NCI-H128 (cell line): ENCODE measurements at regions not wholly inside any gene's neighbourhood (a gene's known extent, or its start where the extent isn't known, plus 50 kb on each side); places are given as distances from the start of the nearest gene placed in this dataset.

Source experiments
- DNase-seq: peaks from one replicate; lab custom pipeline; 2025; ENCODE audit not compliant: unreplicated experiment; lab: John Stamatoyannopoulos, UW

DNA sequence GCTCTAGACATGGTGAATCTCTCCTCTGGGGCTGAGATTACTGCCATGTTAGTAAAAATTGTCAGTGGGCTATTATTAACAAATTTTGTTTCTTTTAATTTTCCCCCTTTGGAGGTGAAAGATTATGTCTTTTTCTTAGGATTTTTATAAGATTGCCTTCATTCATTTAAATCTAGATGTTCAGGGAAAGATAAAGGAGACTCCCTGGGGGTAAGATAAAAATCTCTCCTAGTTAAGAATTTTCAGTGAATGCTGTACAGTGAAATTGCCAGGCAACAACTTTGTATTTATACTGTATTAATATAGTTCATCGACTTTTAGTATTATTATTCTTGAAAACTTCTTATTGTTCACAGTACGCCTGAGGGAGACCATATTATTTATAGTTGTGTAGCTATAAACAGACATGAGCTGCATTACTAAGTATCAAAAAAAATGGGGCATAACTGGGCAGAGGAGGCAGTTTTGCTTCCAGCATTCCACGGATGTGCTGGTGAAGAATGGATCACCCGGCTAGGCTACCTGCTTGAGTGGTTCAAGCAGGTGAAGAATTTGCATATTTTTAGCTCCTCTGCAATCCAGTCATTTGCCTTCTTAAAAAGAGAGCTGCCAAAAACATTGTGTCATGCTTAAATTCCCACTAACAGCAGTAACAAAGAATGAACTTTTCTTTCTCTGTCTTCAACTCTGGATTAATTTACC, 552.1 kb downstream of the DNAJB9 start:
- no peak for DNase-seq

DNA sequence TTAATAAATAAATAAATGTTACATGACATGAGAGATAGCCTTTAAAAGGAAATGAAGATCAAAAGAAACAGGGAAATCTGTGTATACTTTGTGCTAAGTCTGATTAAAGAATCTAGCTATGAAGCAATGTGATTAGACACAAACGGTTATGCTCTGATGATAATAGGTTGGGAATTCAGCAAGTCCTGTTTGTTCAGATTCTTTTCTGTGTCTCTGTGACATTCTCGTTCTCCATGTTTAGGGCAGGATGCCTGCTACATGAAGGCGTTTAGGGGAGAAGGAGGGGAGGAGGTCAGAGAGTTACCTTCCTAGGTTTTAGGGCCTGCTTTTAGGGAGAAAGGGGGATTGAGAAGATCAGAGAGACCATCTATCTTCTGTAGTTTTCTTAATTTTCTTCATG, 555.3 kb downstream of the DNAJB9 start:
- DNase-seq: no peak

DNA sequence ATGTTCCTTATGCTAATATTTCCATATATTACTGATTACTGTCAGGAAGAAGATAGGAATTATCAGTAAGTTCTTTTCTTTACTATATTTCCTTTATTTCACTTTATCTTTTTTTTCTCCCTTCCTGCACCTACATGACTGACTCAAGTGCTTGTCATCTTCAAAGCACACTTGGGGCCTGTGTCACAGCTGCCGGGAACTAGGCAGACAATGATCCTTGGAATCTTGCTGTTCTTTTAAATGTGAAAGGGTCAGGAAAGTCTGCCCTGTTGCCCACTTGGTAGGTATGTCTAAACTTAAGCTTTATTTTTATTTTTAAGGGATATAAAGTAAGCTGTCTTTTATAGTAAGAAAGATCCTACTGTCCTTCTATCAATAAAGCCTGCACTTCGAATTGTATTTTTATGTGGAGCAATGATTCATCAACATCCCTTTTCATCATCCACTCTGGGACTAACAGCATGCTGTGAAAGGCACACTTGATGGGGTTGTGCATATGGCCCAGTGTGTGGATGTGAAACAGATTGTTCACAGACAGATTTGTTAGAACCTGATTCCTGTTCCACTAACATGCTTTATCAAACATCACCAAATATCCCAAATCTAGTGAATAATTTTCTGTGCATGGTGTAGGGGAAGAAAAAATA, 556.9 kb downstream of the DNAJB9 start:
- DNase-seq: no peak

DNA sequence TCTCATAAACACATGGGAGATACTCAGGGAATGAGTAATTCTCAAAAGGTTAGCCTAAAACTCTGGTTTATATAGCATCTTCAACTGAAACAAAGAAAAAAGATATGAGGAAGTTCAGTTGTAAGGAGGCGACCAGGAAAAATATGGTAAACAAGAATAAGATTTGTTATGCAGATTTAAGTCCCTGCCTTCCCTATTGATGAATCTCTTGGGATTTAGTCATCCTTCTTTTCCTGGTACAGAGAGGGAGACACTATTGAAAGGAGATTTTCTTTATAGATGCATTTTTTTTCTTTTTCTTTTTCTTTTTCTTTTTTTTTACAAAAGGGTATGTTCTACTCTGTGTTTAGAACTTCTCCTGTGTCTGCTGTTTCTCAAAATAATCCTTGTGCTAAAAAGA, 557.5 kb downstream of the DNAJB9 start:
- DNase-seq: no peak

DNA sequence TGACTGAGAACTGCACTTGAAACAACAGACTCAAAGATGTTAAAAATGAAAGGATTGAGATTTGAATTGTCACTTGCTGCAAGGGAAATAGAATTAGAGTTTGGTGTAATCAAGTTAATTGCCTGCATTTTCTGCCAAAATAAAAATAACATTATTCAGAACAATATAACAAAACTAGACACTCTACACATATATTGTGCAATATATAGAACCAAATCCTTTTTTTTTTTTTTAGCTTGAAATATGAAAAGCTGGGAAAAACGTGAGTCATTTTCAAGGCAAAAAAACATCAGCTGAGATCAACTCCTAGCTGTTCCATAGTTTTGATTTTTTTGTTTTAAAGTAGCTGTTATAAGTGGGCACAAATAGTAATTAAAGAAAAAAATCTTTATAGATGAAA, 561.5 kb downstream of the DNAJB9 start:
- no peak for DNase-seq

DNA sequence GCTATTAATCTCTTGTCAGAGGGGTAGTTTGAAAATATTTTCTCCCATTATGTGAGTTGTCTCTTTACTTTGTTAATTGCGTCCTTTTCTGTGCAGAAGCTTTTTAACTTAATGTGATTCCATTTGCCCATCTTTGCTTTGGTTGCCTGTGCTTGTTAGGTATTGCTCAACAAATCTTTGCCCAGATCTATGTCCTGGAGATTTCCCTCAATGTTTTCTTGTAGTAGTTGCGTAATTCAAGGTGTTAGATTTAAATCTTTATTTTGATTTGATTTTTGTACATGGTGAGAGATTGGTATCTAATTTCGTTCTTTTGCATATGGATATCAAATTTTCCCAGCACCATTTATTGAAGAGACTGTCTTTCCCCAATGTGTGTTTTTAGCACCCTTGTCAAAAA, 567.2 kb downstream of the DNAJB9 start:
- DNase-seq: no peak

DNA sequence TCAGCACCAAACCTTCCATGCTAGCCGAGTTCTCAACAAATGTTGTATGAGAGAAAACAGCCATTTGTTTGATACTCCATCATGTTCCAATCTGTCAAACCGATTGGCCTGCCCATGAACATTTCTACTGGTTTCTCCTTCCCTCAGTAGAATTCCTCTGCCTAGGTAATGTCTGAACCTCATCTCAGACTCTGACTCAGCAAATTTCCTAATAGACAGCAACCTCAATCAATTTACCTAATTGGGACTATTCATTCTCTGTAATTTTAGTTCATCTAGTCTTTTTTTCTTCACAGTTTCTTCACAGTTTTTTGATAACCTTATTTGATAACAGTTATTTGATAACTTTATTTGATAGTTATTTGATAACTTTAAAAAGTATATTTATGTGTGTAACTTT, 585.1 kb downstream of the DNAJB9 start:
- no peak for DNase-seq

DNA sequence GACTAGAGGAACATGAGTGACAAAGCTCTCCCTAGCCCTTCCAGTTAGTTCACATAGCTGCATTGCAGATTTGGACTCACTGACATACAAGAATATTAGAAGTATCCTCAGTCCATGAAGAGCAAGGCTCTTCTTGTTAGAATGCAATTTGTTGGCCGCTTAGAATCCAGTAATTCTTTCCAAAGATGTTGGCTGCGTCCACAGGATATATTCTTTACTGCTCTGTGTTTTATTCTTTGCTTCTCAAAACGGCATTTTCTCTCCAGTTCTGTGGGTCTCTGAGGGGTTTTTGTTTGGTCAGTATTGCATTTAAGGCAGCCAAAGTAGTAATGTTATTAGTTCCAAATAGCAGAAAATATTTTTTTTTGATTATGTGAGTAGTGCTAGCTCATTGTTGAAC, 588.6 kb downstream of the DNAJB9 start:
- no peak for DNase-seq

DNA sequence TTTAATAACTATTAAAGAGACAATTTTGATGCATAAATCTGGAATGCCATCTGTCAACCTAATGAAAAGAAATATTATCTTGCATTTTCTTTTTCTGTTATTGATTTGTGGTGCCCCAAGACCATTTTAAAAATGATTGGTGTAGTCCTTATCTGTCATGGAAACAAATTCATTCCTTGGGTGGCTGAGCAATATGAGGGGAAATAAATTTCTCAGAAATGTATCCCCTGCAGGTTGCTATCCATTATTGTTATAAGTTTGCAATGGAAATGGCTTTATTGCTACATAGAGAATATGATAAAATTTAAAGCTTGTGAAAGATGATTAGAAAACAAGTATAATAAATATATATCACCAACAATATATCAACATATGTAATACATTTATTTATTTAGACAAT, 607.0 kb downstream of the DNAJB9 start:
- DNase-seq: no peak

DNA sequence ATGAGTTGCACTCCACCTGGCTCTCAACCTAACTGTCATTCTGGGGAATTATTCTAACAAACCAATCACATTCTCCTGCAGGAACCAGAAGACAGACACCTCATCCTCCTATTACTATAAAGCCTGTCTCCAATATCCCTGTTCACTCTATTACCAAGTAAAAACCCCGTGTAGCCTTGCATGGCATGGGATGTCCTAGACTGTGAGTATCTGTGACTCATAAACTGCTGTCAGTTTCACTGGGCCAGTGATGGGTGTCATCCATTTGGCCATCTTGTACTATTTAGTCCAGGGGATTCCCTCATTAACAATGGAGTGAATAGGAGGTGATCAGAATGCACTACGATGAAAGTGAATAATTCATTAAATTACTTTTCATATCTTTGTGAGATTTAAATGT, 608.7 kb downstream of the DNAJB9 start:
- DNase-seq: no peak

DNA sequence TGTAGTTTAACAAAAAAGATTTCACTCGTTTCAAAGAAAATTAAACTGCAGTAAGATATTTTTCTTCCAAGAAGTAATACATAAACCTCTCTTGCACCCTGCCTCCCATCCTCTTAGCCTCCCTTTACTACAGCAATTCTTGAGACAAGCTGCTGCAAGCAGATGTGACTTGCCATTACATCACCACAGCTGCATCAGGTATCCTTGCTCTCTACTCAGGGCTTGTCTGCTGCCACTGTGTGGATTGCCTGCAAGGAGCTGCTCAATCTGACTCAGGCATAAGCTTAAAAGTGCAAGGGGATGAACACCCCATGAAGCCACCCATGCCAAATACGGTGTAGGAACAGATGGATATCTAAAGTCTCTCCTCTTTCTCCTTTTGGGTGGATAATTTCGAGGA, 609.9 kb downstream of the DNAJB9 start:
- no peak for DNase-seq

DNA sequence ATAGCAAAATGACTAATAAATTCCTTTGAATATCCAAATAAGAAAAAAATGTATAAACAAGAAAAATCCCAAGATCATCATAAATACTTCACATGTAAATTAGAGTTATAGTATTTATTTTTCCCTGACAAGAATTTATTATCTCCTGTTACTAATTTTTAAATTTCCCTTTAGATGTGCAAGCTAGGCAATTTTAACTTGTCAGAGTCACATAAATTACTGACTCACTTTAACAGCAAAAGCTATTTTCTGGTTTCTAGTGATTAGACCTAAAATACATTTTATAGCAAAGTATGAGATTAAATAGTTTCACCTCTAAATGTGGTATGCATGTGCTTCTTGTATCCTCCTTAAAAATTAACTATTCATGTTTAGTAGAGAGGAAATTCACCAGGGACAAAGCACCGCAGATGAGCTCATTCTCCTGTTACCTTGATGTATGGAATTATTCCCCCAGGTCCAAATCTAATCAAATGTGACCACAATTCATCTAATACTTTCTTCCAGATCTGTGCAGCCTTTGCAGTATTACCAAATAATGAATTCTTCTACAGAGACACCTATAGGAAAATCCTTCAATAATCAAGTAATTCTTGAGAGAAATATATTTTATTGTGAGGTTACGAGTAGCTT, 621.2 kb downstream of the DNAJB9 start:
- no peak for DNase-seq

DNA sequence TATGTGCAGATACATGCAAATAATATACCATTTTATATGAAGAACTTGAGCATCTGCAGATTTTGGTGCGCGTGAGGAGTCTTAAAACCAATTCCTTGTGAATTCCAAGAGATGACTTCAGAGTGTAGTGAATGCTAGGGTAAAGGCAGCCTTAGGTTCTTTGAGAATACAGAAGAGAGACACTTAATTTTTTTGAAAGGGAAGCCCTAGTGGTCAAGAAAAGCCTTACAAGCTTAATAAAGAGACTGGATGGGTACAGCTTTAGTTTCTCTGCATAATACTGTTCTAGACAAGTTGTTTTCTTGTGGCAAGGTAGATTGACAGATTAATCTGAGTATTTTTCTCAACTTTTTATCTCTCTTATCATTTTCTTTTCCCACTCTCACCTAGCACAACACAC, 636.5 kb downstream of the DNAJB9 start:
- no peak for DNase-seq

DNA sequence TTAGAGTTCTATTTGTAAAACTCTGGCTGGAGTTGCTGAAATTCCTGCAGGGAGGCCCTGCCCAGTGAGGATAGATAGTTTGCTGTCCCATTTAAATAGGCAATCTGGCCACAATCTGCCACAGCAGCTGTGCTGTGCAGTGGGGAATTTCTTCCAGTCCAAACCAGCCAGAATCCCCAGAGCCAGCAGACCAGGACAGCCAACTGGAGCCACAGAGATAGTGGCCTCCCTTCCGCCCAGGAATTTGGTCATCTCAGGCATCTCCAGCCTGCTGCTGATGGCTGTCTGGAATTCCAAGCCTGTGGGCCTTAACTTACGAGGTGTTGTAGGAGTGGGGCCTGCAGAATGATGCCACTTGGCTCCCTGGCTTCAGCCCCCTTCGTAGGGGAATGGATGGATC, 643.4 kb downstream of the DNAJB9 start:
- DNase-seq: no peak

DNA sequence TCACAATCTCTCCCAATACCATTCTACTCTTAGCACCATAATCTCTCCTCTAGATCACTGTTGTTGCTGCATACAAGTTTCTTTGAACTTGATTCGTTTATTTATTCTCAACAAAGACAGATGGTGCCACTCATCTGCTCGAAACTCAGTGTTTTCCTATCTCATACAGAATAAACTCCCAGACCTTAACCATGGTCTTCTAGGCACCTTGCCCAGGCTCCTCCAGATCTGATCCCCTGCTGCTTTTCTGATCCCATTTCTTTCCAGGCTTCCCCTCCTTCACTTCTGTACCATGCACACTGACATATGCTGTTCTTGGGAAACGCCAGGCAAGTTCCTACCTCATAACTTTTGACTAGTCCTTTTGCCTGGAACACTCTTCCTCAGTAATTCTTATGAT, 645.7 kb downstream of the DNAJB9 start:
- DNase-seq: no peak

DNA sequence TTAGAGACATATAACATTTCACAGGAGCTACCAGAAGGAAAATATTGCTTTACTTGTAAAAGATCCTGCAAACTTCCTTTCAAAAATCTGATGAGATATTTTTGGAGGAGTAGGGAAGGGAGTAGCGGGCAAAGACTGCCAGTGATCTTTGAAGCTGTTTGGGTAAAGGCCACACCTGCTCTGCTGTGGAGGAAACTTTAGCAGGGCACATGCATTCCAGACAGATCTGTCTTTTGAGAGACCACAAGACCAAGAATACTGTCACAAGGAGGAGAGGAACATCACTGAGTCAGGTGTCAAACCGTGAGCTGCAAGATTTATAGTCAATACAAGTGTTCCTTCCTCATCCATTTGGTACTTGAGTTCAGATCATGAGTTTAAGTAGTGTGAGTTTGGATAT, 654.4 kb downstream of the DNAJB9 start:
- DNase-seq: no peak

DNA sequence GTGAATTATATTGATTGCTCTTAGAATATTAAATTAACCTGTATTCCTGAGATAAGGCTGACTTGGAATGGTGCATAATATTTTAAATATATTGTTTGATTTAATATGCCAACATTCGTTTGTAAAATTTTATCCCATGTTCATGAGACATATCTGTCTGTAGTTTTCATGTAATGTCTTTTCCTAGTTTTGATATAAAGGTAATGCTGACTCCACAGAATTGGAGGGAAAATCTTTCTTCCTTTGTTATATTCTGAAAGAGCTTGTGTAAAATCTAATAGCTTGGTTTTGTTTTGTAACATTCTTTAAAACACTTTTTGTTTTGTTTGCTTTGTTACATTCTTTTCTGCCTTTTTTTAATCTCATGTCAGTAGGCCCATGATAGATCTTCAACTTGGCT, 657.0 kb downstream of the DNAJB9 start:
- DNase-seq: no peak

DNA sequence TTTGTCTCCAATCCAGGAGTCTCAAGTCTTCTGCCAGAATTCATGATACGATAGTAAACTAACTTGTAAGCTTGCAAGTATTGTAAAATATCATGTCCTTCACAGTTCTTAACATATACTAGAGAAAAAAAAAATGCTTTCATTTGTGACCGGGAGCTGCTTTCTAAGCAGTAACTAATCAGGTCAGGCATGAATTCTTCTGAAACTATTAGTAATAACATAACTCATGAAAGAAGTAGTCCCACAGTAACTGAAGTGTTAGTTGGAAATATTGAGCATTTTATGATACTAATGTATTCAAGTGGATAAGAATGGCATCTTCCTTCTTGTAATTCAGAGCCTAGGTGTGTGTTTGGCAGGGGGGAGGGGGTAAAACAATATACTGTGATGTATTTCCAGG, 665.6 kb downstream of the DNAJB9 start:
- DNase-seq: no peak

DNA sequence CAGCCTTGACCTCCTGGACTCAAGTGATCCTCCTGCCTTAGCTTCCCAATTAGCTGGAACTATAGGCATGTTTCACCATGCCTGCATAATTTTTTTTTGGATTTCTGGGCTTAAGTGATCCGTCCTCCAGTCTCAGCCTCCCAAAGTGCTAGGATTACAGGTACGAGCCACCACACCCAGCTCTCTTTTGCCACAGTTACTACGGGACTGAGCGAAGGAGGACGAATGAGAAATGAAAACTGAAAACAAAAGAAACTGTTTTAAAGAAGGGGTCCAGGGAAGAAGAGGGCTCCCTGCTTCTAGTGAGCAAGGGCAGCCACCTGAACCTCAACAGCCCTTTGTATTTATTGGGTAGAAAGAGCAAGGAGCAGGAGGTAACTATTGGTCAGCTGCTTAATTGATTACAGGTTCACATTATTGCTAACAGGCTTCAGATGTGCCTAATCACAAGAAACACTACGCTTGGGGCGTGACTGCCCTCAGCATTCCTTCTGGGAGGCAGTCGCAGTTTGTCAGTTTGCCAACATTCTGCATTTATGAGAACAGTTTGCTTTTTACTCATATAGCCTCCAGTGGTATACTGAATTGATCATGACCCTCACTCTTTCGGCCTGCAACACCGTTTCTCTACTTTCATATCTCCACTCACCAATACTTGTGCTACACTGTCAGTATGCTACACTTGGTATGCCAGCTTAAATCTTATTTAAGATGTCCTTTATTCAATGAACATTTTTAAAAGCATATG, 676.8 kb downstream of the DNAJB9 start:
- DNase-seq: no peak

DNA sequence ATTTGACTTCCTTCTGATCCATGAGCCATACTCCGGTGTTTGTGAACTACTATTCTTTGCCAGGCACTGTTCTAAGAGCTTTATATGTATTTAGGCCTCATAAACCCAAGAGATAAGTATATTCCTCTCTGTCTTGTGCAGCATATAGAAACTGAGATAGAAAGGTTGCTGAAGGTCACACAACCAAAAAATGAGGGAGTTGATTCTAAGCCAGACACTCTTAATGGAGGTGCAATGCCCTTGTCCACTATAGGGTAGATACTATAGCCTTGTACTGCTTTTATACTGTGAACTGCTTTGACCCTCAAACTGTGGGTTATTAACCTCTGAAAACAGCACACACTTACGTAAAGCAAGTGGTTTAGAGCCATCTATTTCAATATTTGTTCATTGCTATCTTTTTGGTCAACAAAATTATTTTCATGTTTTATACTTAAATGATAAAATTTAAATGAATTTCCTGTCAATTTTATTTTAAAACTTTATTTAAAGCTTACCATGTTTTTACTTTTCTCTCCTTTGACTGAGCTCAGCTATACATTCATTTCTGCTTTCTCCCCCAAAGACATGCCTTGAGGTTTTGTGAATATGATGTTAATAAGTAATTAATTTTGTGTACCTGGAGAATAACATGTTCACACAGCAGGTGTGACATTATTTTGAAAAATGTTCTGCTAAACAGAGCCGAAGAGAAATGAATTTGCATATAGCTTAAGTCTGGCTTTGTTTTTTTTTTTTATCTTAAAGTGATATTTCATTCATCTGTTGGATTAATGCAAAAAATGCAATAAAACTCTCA, 687.3 kb downstream of the DNAJB9 start:
- no peak for DNase-seq

DNA sequence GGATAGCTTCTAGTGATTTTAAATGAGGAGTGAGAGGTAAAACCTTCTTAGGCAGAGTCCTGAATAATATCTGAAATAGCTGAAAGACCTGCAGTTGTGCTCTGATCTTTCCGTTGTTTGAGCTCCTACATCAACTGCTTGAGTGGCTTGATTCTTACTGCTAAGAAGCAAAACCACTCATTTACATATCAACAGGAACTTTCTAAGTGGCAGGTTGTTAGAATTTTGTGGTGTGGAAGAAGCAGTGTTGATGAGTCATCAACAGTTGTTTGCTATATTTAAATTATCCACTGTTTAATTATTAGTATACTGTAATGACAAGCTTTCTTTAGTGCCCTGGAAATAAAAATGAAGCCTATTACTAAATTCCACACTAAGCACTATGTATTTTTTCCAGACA, 689.5 kb downstream of the DNAJB9 start:
- DNase-seq: no peak
